ENCODE measurements at regions not wholly inside any gene's neighbourhood (a gene's known extent, or its start where the extent isn't known, plus 50 kb on each side); places are given as distances from the start of the nearest gene placed in this dataset.
"Not testable (repeated sequence)": the region's sequence is repeated elsewhere in the genome, so short reads cannot be mapped to it uniquely, and the experiment has no call there.

GRCh38 chr20:29763821-29764511, 1493.5 kb upstream of the DEFB115 start:
- no peak for DNase-seq (ENCODE audit: low read depth)

- DNase-seq (ENCODE audit: low read depth) = not testable (repeated sequence)
These were observed 1492.4 kb upstream of the DEFB115 start for GRCh38 chr20:29764922-29765610.

GRCh38 chr20:29778033-29778432, 1479.4 kb upstream of the DEFB115 start:
- DNase-seq (ENCODE audit: low read depth) = not testable (repeated sequence)

- DNase-seq (ENCODE audit: low read depth) = not testable (repeated sequence)
These were observed 1476.2 kb upstream of the DEFB115 start for GRCh38 chr20:29781217-29781616.

- not testable (repeated sequence) for DNase-seq (ENCODE audit: low read depth)
These were observed 1475.6 kb upstream of the DEFB115 start for GRCh38 chr20:29781891-29782290.

GRCh38 chr20:29787456-29787855, 1470.0 kb upstream of the DEFB115 start:
- DNase-seq (ENCODE audit: low read depth) = not testable (repeated sequence)

GRCh38 chr20:29790510-29790909, 1467.0 kb upstream of the DEFB115 start:
- no peak for DNase-seq (ENCODE audit: low read depth)

GRCh38 chr20:29831508-29831907, 1426.0 kb upstream of the DEFB115 start:
- not testable (repeated sequence) for DNase-seq (ENCODE audit: low read depth)

- DNase-seq (ENCODE audit: low read depth) = not testable (repeated sequence)
These were observed 1389.5 kb upstream of the DEFB115 start for GRCh38 chr20:29868014-29868413.

- DNase-seq (ENCODE audit: low read depth) = not testable (repeated sequence)
These were observed 1388.8 kb upstream of the DEFB115 start for GRCh38 chr20:29868688-29869087.

- DNase-seq (ENCODE audit: low read depth) = not testable (repeated sequence)
These were observed 1385.6 kb upstream of the DEFB115 start for GRCh38 chr20:29871816-29872215.

GRCh38 chr20:29873946-29874345, 1383.5 kb upstream of the DEFB115 start:
- DNase-seq (ENCODE audit: low read depth) = peak; percentile 38

GRCh38 chr20:29874476-29875202, 1382.8 kb upstream of the DEFB115 start:
- DNase-seq (ENCODE audit: low read depth) = no peak

GRCh38 chr20:29875321-29876083, 1382.0 kb upstream of the DEFB115 start:
- not testable (repeated sequence) for DNase-seq (ENCODE audit: low read depth)

GRCh38 chr20:29876084-29876910, 1381.2 kb upstream of the DEFB115 start:
- DNase-seq (ENCODE audit: low read depth) = not testable (repeated sequence)

- no peak for DNase-seq (ENCODE audit: low read depth)
These were observed 1380.6 kb upstream of the DEFB115 start for GRCh38 chr20:29876911-29877285.

GRCh38 chr20:29877411-29878280, 1379.8 kb upstream of the DEFB115 start:
- DNase-seq (ENCODE audit: low read depth) = not testable (repeated sequence)

- DNase-seq (ENCODE audit: low read depth) = no peak
These were observed 1379.2 kb upstream of the DEFB115 start for GRCh38 chr20:29878281-29878741.

- DNase-seq (ENCODE audit: low read depth) = no peak
These were observed 1378.6 kb upstream of the DEFB115 start for GRCh38 chr20:29878777-29879442.
